ENCODE measurements at regions not wholly inside any gene's neighbourhood (a gene's known extent, or its start where the extent isn't known, plus 50 kb on each side); places are given as distances from the start of the nearest gene placed in this dataset.

DNA sequence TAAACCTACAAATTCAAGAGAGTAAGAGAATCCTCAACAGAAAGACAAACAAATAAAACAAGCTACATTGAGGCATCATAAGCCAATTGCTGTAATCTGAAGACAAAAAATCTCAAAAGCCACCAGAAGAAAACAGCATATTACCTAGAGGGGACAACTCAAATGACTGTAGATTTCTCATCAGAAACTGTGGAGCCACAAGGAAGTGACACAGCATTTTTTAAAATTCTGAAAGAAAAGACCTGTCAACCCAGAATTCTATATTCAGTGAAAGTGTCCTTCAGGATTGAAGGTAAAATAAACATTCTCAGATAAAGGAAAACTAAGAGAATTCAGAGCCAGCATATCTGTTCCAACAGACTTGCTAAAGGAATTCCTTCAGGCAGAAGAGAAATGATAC is 147.8 kb upstream of the DHRS4 start:
- TF ChIP-seq, protein P1, sequence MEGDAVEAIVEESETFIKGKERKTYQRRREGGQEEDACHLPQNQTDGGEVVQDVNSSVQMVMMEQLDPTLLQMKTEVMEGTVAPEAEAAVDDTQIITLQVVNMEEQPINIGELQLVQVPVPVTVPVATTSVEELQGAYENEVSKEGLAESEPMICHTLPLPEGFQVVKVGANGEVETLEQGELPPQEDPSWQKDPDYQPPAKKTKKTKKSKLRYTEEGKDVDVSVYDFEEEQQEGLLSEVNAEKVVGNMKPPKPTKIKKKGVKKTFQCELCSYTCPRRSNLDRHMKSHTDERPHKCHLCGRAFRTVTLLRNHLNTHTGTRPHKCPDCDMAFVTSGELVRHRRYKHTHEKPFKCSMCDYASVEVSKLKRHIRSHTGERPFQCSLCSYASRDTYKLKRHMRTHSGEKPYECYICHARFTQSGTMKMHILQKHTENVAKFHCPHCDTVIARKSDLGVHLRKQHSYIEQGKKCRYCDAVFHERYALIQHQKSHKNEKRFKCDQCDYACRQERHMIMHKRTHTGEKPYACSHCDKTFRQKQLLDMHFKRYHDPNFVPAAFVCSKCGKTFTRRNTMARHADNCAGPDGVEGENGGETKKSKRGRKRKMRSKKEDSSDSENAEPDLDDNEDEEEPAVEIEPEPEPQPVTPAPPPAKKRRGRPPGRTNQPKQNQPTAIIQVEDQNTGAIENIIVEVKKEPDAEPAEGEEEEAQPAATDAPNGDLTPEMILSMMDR (IDR thresholded peaks at IDR 0.05; ENCODE audit: control insufficient read depth, extremely low read depth, insufficient read depth), result no peak
- H3K4me3 ChIP-seq (ENCODE audit: low read depth, low read length), result no peak overlapping the region
- no peak for DNase-seq (ENCODE audit: low read depth)

DNA sequence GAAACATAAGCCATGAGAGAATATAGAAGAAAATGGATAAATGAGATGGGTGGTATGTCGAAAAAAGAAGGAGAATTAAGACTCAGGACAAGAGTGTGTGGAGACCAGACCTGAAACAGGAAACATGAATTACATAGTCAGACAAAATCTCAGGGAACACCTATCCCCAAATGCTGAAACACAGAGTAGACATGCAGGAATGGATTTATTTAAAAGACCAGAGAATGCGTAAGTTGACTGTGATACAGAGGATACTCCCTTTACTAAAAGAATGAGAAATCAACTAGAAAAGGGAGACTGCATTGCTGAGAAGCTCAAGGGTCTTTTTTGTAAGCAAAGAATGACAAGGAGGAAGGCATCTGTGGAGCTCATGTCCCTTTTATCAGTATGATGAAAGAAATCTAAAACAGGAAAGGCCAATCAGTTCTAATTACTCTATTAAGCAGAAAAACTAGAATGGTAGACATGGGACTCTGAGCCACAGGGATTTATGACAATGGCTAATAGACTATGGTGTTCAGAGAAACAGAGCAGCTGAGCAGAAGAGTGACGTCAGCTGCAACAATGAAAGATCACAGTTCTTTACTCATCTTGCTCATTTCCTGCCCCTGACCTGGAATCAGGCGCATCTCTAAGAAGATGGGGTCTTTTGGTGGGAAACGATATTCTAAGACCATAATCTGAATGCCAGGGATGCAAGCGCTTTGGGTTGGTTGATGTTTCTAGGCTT is 138.9 kb upstream of the DHRS4 start:
- TF ChIP-seq, protein P1 (IDR thresholded peaks at IDR 0.05; ENCODE audit: control insufficient read depth, extremely low read depth, insufficient read depth), result no peak
- DNase-seq (ENCODE audit: low read depth), result no peak

DNA sequence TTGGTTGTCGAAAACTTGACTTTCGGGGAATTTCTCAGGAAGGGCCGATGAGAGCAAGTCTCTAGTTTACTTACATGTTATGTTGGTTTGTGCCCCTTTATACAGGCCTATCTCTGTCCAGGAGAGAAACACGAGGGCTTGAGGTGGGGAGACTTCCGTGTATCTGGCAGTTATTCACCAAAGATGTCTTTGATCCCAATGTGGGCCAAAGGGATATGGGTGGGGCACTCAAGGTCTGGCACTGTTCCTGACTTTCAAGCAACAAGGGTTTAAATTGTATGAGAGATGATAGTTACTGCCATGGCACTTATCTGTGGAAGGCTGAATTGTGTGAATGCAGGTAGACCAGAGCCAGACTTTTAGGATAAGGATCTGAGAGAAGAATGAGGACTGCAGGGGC is 137.2 kb upstream of the DHRS4 start:
- DNase-seq (ENCODE audit: low read depth), result no peak
- H3K4me3 ChIP-seq (ENCODE audit: low read depth, low read length), result no peak overlapping the region
- TF ChIP-seq, protein P1 (IDR thresholded peaks at IDR 0.05; ENCODE audit: control insufficient read depth, extremely low read depth, insufficient read depth), result no peak

More for the DNA sequence above, 138.9 kb upstream of the DHRS4 start:
- no peak overlapping the region for H3K4me3 ChIP-seq (ENCODE audit: low read depth, low read length)

DNA sequence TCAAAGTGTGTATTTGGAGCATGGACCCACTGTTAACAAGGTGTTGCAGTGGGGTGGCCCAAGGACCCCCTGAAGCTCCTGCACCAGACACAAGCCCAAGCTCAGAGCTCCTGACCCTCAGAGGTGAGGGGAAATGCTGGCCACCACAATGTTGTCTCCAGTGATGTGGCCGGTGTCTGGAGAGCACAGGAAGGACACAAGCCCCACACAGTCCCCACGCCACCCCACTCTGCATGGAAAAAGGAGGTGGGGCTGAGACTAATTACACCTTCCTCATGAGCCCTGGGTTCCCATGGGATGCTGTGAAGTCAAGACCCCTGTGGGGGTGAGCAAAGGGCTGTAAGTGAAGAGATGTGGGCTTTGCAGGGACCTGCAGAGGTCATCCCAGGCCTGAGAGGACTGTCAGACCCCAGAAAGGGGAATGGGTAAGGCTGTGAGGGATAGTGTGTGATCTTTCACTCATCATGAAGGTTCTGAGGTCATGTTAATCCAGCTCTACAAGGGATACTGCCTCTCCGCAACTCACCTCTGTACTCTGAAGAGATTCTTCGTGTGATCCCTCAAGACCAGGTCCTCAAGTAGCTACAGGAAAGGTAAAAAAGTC is 136.3 kb upstream of the DHRS4 start:
- DNase-seq (ENCODE audit: low read depth), result no peak
- H3K4me3 ChIP-seq (ENCODE audit: low read depth, low read length), result no peak overlapping the region
- TF ChIP-seq, protein P1 (IDR thresholded peaks at IDR 0.05; ENCODE audit: control insufficient read depth, extremely low read depth, insufficient read depth), result no peak

DNA sequence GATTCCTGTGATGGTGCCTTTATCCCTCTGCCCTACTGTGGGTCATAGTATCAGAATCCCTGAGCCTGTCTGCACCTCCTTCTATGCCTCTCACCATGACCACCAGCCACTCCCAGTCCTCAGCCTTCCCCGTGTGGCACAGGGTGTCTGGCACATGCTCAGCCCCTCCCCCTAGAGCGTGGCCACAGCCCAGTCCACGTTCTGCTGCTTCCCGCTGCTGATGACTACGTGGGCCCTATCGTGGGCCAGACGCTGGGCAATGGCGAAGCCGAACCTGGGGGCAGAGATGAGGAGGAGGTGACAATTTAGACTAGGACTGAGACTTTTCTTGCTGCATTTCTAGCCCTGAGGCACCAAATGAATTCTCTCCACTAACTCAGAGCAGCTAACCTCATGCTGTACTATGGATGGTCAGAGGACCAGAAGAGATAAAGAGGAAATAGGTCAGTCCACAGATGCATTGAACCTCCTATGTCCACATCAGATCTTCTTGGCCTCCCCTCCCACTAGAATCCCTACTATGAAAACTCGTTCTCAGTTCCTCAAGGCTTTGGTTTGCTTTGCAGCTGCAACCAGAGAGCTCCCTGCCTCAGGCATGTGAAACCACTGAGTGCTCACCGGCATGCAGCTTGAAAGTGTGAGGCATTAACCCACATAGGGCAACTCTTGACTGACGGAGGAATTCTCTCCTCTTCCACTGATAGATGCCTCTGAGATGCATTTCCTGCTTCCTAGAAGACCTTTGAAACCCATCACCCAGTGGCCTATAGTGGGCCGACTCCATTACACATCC is 126.3 kb upstream of the DHRS4 start:
- no peak overlapping the region for H3K4me3 ChIP-seq (ENCODE audit: low read depth, low read length)
- TF ChIP-seq, protein P1 (IDR thresholded peaks at IDR 0.05; ENCODE audit: control insufficient read depth, extremely low read depth, insufficient read depth), result no peak
- DNase-seq (ENCODE audit: low read depth), result no peak

DNA sequence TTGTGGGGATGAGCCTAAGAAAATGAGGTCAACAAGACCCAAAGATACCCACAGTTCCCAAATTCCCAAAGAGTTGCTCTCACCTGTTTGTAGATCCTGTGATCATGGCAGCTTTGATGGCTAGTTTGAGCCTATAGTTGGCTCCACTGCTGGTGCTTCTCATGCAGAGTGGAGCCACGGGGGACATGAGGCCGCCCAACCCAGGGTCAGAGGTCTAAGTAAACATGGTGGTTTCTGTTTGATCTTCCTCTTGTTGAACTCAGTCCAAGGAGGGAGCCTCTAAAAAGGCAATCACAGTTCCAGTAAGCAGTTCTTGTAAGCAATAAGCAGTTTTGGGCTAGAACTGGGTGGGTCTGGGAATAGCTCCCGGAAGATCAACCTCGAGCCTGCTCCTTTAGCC is 125.6 kb upstream of the DHRS4 start:
- TF ChIP-seq, protein P1 (IDR thresholded peaks at IDR 0.05; ENCODE audit: control insufficient read depth, extremely low read depth, insufficient read depth), result no peak
- no peak overlapping the region for H3K4me3 ChIP-seq (ENCODE audit: low read depth, low read length)
- DNase-seq (ENCODE audit: low read depth), result no peak

Measured in LNCaP clone FGC (cell line).